Breast epithelium (tissue), 3 donors: ENCODE measurements at regions not wholly inside any gene's neighbourhood (a gene's known extent, or its start where the extent isn't known, plus 50 kb on each side); places are given as distances from the start of the nearest gene placed in this dataset.

Experiments used
- CTCF ChIP-seq, 3 donors: fragments of 450-650 bp; IDR thresholded peaks; one replicate each; pipeline ENCODE4 v1.5.1; 2016 to 2017; ENCODE audit warnings: antibody characterized with exemption in 3 of 3, mild to moderate bottlenecking in 3 of 3, moderate library complexity in 3 of 3
- POLR2AphosphoS5 ChIP-seq, 3 donors: sonication (generic); formaldehyde crosslinking; IDR thresholded peaks; one replicate each; pipeline ENCODE4 v1.6.1; 2017; ENCODE audit warnings: antibody characterized with exemption in 3 of 3

GRCh38 chr12:81963636-81964035, 204.5 kb upstream of the PPFIA2 start:
- TF ChIP-seq CTCF (IDR thresholded peaks at IDR 0.05), result no peak
- TF ChIP-seq POLR2AphosphoS5 (IDR thresholded peaks at IDR 0.05), result no peak
